SH-SY5Y (cell line): ENCODE measurements at regions not wholly inside any gene's neighbourhood (a gene's known extent, or its start where the extent isn't known, plus 50 kb on each side); places are given as distances from the start of the nearest gene placed in this dataset.

Experiments
- GATA2 ChIP-seq: IDR thresholded peaks from 2 replicates; pipeline ENCODE4 v1.6.1; 2011; ENCODE audit warnings: mild to moderate bottlenecking, low read depth, low read length
- GATA3 ChIP-seq: IDR thresholded peaks from 2 replicates; pipeline ENCODE4 v1.6.1; 2011; ENCODE audit warnings: low read depth, mild to moderate bottlenecking, low read length, moderate library complexity

DNA sequence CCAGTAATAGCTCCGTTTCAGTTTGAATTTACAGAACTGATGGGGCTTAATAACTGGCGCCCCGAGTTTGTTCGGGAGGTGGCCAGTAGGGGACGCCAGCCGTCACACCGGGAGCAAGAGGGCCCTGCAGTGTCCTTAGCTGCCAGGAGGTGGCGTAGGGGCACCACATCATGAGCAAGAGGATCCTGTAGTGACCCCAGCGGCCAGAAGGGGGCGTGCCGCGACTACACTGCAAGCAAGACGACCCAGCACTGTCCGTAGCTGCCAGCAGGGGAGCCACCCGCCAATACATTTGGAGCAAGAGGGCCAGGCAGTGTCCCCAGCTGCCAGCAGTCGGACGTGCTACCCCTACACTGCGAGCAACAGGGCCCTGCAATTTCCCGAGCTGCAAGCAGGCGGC lies 663.7 kb upstream of the B3GAT1 start:
- TF ChIP-seq GATA2 (no peak), GATA3 (no peak)

DNA sequence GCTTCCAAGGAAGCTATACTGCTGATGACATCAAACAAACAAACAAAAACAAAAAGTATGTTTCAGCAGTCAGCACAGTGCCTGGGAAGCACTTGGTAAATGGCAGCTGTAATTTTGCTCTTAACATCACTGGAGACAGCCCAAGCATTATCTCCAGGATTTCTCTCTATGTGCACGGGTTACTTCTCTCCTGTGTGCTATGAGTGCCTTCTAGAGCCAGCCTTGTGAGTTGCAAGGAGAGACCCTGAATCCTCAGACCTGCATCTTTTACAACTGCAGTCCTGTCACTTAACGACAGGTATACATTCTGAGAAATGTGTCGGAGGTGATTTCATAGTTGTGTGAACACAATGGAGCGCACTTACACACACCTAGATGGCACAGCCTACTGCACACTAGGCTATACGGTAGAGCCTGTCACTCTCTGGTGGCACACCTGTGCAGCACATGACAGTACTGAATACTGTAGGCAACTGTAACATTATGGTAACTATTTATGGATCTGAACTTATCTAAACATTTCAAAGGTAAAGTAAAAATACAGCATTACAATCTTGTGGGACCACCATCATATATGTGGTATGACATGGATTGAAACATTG lies 662.5 kb upstream of the B3GAT1 start:
- TF ChIP-seq GATA3 = no peak
- TF ChIP-seq GATA2 = no peak

DNA sequence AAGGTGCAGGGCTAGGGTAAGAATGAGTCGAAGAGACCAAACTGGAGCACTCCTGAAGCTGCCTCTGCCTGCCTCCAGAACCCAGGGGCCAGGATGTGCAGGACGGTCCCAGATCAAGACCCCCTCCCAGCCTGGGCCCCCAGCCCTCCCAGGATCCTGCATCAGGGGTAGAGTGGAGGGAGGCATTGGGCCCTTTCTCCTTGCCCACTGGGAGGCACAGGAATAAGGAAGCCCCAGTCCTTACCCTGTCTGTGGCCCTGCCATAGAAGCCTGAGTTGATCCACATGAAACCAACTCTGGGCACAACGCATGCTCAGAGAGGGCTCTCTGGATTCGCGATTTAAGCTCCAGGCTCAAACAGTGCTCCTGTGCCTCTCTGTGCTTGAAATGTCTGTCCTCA lies 661.8 kb upstream of the B3GAT1 start:
- TF ChIP-seq GATA3 (no peak), GATA2 (no peak)

DNA sequence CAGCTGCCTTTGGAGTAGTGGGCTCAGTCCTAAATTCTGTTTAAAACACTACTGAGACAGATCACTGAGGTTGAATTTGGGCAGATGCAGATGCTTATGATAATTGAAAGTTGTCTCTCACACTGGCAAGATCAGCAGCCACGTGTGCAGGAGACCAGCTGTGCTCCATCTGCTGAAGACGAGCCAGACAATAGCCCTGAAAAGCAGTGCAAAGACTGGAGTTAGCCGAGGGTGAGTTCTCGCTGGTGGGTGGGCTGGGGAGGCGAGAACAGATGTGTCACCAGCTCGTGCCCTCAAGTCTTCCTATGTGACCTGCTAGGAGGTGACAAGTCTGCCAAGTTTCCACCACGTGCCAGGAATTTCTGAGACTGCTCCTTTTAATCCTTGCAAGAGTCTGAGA lies 661.3 kb upstream of the B3GAT1 start:
- no peak for TF ChIP-seq GATA3
- TF ChIP-seq GATA2 = no peak

DNA sequence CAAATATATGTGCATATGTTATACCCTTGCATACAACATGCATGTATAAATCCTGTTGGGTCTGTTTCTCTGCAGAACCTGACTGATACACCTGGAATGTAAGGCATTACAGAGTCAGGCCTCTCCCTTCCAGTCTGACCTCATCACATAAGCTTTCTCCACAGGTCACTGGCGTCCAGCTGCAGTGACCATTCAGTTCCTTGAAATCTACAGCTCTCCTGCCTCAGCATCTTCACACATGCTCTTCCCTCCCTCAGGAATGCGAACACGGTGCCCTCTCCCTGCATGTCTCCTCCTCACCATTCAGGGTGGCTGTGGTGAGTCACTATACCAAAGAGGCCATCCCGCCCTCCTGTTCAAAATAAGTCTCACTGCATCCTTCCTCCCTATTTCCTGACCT lies 657.8 kb upstream of the B3GAT1 start:
- no peak for TF ChIP-seq GATA2
- no peak for TF ChIP-seq GATA3

DNA sequence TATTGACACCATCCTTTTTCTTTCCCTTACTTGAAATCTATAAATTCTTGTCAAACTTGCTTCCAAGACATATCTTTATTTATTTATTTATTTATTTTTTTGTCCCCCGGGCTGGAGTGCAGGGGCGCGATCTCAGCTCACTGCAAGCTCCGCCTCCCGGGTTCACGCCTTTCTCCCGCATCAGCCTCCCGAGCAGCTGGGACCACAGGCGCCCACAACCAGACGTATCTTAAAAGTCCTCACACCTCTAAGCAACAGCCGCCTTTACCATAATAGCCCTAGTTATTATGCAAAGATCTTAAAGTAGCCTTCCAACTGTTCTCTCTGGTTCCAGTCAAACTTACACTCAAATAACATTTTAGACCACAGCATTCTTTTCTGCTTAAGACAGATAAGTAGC lies 657.0 kb upstream of the B3GAT1 start:
- TF ChIP-seq GATA3 (no peak), GATA2 (no peak)

DNA sequence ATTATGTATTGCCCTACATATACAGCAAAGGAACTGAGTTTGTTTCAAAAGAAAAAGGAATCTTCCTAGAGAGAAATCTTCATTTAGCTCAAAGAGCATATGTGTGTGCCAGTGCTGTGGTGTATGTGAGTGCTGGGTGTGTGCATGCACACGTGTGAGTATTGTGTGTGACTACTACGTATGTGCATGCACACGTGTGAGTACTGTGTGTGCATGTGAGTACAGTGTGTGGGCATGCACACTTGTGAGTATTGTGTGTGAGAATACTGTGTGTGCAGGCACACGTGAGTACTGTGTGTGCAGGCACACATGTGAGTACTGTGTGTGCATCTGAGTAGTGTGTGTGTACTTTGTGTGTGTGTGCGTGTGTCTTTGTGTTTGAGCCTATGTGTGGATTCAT lies 651.0 kb upstream of the B3GAT1 start:
- TF ChIP-seq GATA3 (no peak), GATA2 (no peak)

DNA sequence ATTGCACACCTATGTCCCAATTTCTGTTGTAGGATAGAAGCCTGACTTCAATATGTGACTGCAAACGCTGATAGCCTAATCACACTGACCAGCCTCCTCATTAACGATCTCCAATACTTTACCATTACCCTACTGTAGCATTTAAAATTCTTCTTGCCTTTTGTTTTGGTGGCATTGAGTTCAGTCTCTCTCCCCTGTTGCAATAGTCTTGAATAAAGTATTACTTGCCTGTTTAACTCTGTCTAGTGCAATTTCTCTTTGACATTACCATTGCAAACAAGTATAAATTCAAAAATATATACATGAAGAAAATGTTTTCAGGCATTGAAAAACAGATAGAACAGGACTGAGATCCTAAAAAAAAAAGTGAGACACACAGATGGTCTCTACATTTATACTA lies 649.1 kb upstream of the B3GAT1 start:
- TF ChIP-seq GATA3 = no peak
- TF ChIP-seq GATA2 = no peak

DNA sequence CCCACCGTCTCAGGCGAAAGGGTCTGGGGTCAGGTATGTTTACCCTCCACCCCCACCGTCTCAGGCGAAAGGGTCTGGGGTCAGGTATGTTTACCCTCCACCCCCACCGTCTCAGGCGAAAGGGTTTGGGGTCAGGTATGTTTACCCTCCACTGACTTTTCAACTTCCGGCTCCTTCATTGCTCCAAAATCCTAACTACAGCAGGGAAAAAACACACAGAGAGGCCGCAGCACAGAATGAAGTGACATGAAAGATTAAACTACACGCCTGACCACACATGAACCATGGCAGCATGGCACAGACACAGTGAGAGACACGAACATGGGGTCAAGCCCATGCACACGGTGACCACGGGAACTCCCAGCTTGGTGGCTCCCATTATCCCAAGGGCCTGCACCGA lies 634.9 kb upstream of the B3GAT1 start:
- no peak for TF ChIP-seq GATA2
- TF ChIP-seq GATA3 = no peak

DNA sequence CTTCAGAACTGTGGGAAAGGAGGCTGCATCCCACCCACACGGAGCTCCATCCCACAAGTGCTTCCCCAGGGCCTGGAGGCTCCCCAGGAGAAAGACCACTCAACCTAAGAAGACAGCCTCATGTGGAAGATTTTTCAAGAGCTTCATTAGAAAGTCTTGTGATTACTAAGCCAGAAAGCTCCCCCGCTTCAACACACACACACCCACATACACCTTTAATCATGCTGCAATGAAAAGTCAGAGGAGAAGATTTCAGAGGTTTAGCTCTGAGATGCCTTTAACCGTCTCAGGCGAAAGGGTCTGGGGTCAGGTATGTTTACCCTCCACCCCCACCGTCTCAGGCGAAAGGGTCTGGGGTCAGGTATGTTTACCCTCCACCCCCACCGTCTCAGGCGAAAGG lies 634.5 kb upstream of the B3GAT1 start:
- TF ChIP-seq GATA2 (no peak), GATA3 (no peak)

DNA sequence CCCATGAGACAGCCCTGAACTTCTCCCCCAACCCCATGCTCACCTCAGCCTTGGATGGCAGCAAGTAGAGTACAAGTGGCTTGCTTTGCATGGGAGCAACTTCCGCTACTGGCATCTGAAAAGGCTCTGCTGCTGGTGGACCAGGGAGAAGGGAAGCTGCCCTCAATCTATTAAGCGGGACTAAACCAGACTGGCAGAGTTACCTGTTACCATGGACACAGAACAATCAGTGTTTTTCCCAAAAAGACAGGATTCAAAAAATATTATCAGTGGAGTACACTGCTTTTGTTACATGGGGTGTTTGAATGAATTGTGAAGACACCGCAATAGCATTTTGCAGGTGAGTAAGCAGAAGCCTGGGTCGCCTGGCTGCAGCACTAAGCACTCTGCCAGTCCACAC lies 631.4 kb upstream of the B3GAT1 start:
- TF ChIP-seq GATA3 = no peak
- no peak for TF ChIP-seq GATA2

DNA sequence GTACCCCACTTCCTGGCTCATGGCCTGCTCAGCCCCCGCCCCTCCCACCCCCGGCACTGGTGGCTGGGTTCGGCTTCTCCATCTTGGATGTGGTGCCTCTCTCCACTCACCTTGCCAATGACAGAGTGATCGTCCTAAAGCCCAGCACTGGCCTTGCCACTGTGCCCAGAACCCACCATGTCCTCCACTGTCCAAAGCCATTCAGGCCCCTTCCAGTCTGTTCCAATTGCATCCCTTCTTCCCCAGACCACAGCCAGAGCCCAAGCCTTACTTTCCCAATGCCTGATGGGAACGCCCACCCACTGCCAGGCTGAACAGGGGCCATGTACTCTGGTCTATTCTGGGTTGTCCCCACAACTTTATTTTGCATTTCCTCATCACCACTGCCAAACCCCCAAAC lies 625.8 kb upstream of the B3GAT1 start:
- TF ChIP-seq GATA2 (no peak), GATA3 (no peak)

DNA sequence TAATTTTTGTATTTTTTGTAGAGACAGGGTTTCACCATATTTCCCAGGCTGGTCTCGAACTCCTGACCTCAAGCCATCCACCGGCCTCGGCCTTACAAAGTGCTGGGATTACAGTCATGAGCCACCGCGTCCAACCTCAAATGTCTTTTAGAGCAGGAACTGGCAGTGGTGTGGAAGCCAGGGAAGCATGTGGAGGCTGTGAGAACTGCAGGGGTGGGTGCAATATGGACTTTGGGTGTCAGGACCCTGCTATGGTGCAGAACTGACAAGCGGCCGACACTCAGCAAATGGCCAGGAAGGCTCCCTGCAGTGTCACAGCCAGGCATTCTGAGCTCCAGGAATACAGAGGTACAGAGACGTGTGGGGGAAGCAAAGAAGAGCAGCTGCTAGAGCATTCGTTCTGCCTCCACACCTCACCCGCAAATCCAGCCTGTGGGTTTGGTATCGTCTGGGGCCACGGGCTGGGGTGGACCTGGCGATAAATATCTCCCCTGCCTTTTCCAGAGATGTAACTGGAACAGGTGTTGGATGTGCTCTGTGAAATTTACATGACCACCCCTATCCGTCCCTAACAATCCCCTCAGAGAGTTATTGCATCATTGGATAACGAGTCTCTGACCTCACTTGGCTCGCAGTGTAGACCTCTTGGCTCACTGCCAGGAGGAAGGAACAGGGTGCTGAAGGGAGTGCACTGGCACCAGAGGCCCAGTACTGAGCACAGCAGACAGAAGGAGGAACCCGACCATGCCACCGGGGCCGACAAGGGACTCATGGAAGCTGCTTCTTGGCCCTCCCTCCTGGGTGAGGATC lies 624.7 kb upstream of the B3GAT1 start:
- TF ChIP-seq GATA2 (no peak), GATA3 (no peak)

DNA sequence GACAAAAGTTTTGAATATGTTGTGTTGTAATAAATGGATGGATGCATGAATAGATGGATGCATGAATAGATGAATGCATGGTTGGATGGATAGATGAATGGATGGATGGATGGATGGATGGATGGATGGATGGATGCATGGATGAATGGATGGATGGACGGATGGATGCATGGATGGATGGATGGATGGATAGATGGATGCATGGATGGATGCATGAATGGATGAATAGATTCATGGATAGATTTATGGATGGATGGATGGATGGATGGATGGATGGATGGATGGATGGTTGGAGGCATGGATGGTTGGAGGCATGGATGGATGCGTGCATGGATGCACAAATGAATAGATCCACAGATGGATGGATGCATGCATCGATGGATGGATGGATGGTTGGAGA lies 623.2 kb upstream of the B3GAT1 start:
- TF ChIP-seq GATA2 (no peak), GATA3 (no peak)

DNA sequence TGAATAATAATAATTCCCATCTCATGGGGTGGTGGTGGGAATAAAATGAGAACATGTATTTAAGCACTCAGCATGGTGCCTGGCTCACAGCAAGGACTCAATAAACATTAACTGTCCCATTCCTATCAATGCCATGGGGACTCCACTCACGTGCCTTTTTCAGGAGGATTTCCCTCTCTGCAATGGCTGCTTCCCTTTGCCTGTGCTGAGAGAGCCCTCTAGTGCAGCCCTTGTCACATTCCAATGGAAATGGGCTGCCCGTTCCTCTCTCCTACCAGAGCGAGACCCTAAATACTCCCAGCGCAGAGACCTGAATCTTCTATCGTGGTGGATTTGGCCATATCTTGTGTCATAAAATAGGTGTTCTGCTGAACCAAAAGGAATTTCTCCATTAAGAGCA lies 621.5 kb upstream of the B3GAT1 start:
- TF ChIP-seq GATA2 (no peak), GATA3 (no peak)
